ENCODE measurements at regions not wholly inside any gene's neighbourhood (a gene's known extent, or its start where the extent isn't known, plus 50 kb on each side); places are given as distances from the start of the nearest gene placed in this dataset.

DNA sequence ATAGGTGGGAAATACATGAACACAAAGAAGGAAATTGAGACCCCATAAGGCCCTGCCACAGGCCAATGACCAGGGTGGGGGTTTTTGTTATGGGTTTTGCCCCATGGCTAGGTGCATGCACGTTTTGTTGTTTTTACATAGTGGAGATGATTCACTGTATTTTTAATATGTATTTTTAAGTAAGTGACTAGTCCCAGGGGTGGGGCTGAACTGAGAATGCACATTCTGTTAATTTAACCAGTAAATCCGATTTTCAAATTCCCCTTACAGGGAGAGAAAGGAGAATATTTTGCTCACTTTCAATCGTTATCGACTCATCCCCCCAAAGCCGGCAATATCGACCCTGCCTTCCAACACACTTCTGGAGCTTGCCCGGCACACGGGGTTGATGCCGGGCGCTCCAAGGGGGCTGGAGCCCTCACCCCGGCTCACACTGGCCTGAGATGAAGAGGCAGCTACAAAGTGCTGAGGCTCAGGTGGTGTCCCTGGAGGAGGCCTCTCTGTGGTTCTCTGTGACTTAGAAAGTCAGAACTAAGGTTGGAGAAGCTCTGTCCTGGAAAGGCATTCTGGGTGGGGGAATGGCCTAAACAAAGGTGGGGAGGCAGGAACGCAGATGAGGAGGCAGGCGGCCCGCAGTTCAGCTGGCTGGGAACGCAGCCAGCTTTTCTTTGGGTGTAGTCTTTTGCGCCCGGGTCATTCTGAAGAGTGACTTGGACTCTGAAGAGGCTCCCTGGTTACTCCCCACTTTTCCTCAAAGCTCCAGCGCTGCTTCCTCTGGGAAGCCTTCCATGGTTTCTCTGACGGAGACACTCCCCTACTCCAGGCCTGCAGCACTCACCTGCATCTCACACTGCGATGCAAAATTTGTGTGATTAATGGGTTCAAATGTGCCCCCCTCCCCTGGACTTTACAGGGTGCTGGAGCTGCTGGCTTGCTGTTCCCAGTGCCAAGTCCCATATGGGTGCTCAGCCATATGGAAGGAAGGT, 50.7 kb upstream of the DLK1 start:
- Mint-ChIP-seq H3K27ac (no peak overlapping the region), H3K4me1 (peaks cover 12% of the 10 kb centered on the region), H3K4me3 (no peak overlapping the region), H3K36me3 (no peaks in the 10 kb centered on the region), H3K9me3 (no peaks in the 10 kb centered on the region)
- DNase-seq (ENCODE audit: low spot score in 2 of 2): no peak
- ATAC-seq: no peak
